LNCaP clone FGC (cell line): ENCODE measurements at regions not wholly inside any gene's neighbourhood (a gene's known extent, or its start where the extent isn't known, plus 50 kb on each side); places are given as distances from the start of the nearest gene placed in this dataset.
"Not testable (repeated sequence)": the region's sequence is repeated elsewhere in the genome, so short reads cannot be mapped to it uniquely, and the experiment has no call there.

Experiments
- DNase-seq: peaks from one replicate; pipeline ENCODE4 v3.0.0-alpha.2; 2011; ENCODE audit warnings: low read depth
- H3K4me3 ChIP-seq: 2 replicates; pipeline ENCODE4 v1.5.1; 2011; ENCODE audit warnings: mild to moderate bottlenecking, low read depth, low read length, control low read depth
- TF ChIP-seq, protein P1 (sequence below): IDR thresholded peaks from 2 replicates; pipeline ENCODE4 v1.5.1; 2012; ENCODE audit warnings: mild to moderate bottlenecking; ENCODE audit not compliant: control insufficient read depth, insufficient read depth; ENCODE audit errors: extremely low read depth

DNA sequence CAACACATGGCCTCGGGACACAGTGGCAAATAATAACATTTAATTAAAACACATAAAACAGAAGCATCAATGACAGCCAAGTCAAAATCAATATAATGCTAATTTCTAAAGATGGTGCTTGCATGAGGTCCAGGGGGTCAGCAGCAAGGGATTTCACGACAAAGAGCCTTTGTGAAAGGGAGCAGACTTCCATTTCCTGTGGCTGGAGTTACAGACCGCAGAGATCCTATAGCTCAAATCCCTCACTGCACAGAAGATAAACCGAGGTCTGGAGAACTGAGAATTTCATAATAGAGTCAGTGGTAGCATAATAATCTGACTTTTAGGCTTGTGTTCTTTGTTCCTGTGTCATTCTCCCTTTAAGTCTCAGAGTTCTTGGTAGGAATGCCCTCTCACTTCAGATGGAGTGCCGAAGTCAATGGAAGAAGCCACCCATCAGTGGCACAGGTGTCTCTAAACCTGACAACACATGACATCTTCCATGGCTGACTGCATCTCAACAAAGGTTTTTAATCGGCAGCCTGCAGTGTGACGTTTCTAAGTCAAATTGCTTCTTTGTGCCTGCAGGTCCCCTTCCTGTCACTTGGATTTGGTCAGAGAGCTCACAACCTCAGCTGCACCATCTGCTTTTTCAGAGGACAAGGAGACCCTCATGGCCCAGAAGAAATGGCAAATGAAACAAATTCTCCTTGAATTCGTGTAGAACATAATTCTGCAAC lies 67.4 kb downstream of the CARTPT start:
- no peak for DNase-seq
- H3K4me3 ChIP-seq = no peak overlapping the region
- TF ChIP-seq, protein P1, sequence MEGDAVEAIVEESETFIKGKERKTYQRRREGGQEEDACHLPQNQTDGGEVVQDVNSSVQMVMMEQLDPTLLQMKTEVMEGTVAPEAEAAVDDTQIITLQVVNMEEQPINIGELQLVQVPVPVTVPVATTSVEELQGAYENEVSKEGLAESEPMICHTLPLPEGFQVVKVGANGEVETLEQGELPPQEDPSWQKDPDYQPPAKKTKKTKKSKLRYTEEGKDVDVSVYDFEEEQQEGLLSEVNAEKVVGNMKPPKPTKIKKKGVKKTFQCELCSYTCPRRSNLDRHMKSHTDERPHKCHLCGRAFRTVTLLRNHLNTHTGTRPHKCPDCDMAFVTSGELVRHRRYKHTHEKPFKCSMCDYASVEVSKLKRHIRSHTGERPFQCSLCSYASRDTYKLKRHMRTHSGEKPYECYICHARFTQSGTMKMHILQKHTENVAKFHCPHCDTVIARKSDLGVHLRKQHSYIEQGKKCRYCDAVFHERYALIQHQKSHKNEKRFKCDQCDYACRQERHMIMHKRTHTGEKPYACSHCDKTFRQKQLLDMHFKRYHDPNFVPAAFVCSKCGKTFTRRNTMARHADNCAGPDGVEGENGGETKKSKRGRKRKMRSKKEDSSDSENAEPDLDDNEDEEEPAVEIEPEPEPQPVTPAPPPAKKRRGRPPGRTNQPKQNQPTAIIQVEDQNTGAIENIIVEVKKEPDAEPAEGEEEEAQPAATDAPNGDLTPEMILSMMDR = no peak

DNA sequence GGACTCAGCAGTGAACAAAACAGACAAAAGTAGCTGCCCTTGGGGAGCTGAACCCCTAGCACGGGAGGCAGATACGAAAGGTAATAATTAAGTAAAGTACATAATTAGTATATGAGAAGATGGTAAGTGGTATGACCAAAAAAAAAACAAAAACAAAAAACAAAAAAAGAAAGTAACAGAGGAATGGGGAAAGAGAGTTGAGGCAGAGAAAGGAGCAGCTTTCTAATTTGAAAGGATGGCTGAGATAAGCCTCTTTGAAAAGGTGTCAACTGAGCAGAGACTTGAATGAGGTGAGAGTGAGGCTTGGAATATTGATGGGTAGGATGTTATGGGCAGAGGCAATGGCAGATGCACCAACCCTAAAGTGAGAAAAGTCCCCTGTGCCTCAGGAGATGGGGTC lies 69.7 kb downstream of the CARTPT start:
- H3K4me3 ChIP-seq = no peak overlapping the region
- TF ChIP-seq, protein P1 = no peak
- DNase-seq = no peak

DNA sequence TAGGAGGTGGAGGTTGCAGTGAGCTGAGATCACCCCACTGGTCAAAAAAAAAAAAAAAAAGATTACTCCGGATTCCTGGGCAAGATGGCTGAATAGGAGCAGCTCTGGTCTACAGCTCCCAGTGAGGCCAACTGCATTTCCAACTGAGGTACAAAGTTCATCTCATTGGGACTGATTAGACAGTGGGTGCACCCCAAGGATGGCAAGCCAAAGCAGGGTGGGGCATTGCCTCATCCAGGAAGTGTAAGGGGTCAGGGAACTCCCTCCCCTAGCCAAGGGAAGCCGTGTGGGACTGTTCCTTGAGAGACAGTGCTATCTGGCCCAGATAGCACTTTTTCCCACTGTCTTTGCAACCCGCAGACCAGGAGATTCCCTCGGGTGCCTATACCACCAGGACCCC lies 70.7 kb downstream of the CARTPT start:
- TF ChIP-seq, protein P1 = no peak
- H3K4me3 ChIP-seq = no peak overlapping the region
- no peak for DNase-seq

DNA sequence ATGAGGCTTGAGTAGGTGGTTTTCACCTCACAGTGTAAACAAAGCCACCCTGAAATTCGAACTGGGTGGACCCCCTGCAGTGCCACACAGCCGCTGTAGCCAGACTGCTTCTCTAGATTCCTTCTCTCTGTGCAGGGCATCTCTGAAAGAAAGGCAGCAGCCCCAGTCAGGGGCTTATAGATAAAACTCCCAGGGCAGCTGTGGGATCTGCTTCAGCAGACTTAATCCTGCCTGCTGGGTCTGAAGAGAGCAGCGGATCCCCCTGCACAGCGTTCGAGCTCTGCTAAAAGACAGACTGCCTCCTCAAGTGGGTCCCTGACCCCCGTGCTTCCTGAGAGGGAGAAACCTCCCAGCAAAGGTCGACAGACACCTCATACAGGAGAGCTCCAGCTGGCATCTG lies 71.4 kb downstream of the CARTPT start:
- DNase-seq = no peak
- TF ChIP-seq, protein P1 = no peak
- no peak overlapping the region for H3K4me3 ChIP-seq

DNA sequence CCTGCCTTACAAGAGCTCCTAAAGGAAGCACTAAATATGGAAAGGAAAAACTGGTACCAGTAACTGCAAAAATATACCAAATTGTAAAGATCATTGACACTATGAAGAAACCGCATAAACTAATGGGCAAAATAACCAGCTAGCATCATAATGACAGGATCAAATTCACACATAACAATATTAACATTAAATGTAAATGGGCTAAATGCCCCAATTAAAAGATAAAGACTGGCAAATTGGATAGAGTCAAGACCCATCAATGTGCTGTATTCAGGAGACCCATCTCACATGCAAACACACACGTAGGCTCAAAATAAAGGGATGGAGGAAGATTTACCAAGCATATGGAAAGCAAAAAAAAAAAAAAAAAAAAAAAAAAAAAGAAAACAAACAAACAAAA lies 73.0 kb downstream of the CARTPT start:
- H3K4me3 ChIP-seq, DNase-seq: not testable (repeated sequence)

DNA sequence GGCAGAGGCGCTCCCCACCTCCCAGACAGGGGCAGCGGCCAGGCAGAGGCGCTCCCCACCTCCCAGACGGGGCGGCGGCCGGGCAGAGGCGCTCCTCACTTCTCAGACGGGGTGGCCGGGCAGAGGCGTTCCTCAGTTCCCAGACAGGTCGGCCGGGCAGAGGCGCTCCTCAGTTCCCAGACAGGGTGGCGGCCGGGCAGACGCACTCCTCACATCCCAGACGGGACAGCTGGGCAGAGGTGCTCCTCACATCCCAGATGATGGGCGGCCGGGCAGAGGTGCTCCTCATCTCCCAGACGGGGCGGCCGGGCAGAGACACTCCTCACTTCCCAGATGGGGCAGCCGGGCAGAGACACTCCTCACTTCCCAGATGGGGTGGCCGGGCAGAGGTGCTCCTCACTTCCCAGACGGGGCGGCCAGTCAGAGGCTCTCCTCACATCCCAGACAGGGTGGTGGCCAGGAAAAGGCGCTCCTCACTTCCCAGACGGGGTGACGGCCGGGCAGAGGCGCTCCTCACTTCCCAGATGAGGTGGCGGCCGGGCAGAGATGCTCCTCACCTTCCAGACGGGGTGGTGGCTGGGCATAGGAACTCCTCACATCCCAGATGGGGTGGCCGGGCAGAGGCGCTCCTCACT lies 75.1 kb downstream of the CARTPT start:
- no peak for DNase-seq
- H3K4me3 ChIP-seq = no peak overlapping the region
- TF ChIP-seq, protein P1 = no peak

DNA sequence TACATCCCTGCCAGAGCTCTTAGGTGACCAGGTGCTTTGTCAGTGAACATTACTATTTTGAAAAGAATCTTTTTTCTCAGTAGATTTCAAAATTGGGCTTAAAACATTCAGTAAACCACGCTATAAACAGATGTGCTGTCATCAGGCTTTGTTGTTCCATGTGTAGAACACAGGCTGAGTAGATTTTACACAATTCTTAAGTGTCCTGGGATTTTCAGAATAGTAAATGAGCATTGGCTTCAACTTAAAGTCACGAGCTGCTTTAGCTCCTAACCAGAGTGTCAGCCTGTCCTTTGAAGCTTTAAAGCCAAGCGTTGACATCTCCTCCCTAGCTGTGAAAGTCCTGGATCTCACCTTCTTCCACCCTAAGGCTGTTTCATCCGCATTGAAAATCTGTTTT lies 83.6 kb downstream of the CARTPT start:
- DNase-seq = no peak

More for the DNA sequence above, 83.6 kb downstream of the CARTPT start:
- TF ChIP-seq, protein P1 = no peak
- H3K4me3 ChIP-seq = no peak overlapping the region
